HL-60 (cell line): ENCODE measurements at regions not wholly inside any gene's neighbourhood (a gene's known extent, or its start where the extent isn't known, plus 50 kb on each side); places are given as distances from the start of the nearest gene placed in this dataset.

Experiments
- CTCF ChIP-seq: IDR thresholded peaks from one replicate; pipeline ENCODE4 v1.5.1; 2011; ENCODE audit warnings: low read length, control low read depth, inconsistent platforms; ENCODE audit not compliant: insufficient read depth
- GABPA ChIP-seq: IDR thresholded peaks from 2 replicates; pipeline ENCODE4 v1.6.1; 2012; ENCODE audit warnings: low read depth
- POLR2AphosphoS5 ChIP-seq: IDR thresholded peaks from 2 replicates; pipeline ENCODE4 v1.6.1; 2012; ENCODE audit warnings: low read depth
- REST ChIP-seq: IDR thresholded peaks from 2 replicates; pipeline ENCODE4 v1.6.1; 2012; ENCODE audit warnings: low read depth; ENCODE audit not compliant: insufficient replicate concordance
- SPI1 ChIP-seq: IDR thresholded peaks from 2 replicates; pipeline ENCODE4 v1.6.1; 2012; ENCODE audit warnings: low read depth, mild to moderate bottlenecking, borderline replicate concordance

DNA sequence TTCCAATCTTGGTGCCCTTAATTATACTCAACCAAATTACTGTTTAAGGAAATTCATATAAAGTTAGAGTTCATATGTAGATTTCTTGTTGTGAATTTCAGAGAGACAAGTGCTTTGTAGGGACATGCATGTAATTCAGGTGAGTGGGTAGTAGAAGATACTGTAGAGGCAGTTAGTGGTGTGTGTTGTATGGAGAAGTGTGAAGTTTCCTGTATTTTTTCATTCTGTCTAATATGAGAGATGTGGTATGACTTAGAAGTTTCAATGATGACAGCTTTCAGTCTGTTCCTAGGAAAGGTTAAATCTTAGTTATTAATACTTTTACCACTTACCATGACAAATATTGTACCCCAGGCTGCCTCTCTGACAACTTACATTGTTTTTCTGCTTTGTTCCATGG is 294.2 kb downstream of the TDRD3 start:
- TF ChIP-seq CTCF: no peak
- TF ChIP-seq REST: no peak
- TF ChIP-seq POLR2AphosphoS5: no peak
- TF ChIP-seq SPI1: no peak
- no peak for TF ChIP-seq GABPA
